HEK293 (cell line): ENCODE measurements at regions not wholly inside any gene's neighbourhood (a gene's known extent, or its start where the extent isn't known, plus 50 kb on each side); places are given as distances from the start of the nearest gene placed in this dataset.

ENCODE experiments used
- CTCF ChIA-PET: fragments of 350-600 bp; formaldehyde crosslinking; extraction: SDS; loops from one replicate; lab custom pipeline; 2021; ENCODE audit warnings: antibody characterized with exemption; lab: Yijun Ruan, JAX
- POLR2A ChIA-PET: fragments of 300-600 bp; formaldehyde crosslinking; extraction: SDS; loops from one replicate; lab custom pipeline; 2020; ENCODE audit warnings: antibody characterized with exemption, inconsistent platforms; lab: Yijun Ruan, JAX
- H3K27ac ChIP-seq: fragments of 200-500 bp; sonication (Bioruptor generic); 2 replicates; pipeline ENCODE4 v1.5.1; 2014; ENCODE audit warnings: low read depth, low read length, control low read depth, inconsistent platforms; ENCODE audit errors: extremely low read depth
- H3K36me3 ChIP-seq, 2 experiments: fragments of 200-500 bp in 1 of 2; sonication (Bioruptor generic) in 1 of 2; 1 replicate in 1 of 2; 2 replicates in 1 of 2; pipeline ENCODE4 v1.5.1; 2014 to 2017; ENCODE audit warnings: inconsistent platforms in 2 of 2, low read length in 2 of 2; ENCODE audit not compliant: control insufficient read depth in 2 of 2, insufficient read depth in 1 of 2
- H3K4me1 ChIP-seq: fragments of 200-500 bp; sonication (Bioruptor generic); 2 replicates; pipeline ENCODE4 v1.5.1; 2014; ENCODE audit warnings: mild to moderate bottlenecking, low read length, inconsistent platforms; ENCODE audit not compliant: control insufficient read depth, insufficient read depth
- H3K4me3 ChIP-seq: 2 replicates; pipeline ENCODE4 v1.5.1; 2011; ENCODE audit warnings: low read depth, mild to moderate bottlenecking, control low read depth, low read length, moderate library complexity
- H3K9me3 ChIP-seq: fragments of 200-500 bp; sonication (Bioruptor generic); 2 replicates; pipeline ENCODE4 v1.5.1; 2014; ENCODE audit warnings: low read depth, low read length, inconsistent platforms; ENCODE audit not compliant: control insufficient read depth, insufficient read depth
- BCL11B ChIP-seq: fragments of 450-650 bp; formaldehyde crosslinking; IDR thresholded peaks from 2 replicates; pipeline ENCODE4 v1.5.1; 2016; ENCODE audit warnings: low read depth, missing biosample characterization, missing genetic modification characterization
- GLIS2 ChIP-seq: fragments of 450-650 bp; formaldehyde crosslinking; IDR thresholded peaks from 2 replicates; pipeline ENCODE4 v1.5.1; 2016; ENCODE audit warnings: missing biosample characterization, missing genetic modification characterization
- ZBTB1 ChIP-seq: fragments of 450-650 bp; formaldehyde crosslinking; IDR thresholded peaks from 2 replicates; pipeline ENCODE4 v1.5.1; 2016; ENCODE audit warnings: missing biosample characterization, missing genetic modification characterization
- ZBTB6 ChIP-seq: fragments of 450-650 bp; formaldehyde crosslinking; IDR thresholded peaks from 2 replicates; pipeline ENCODE4 v1.5.1; 2017; ENCODE audit warnings: missing biosample characterization, missing genetic modification characterization
- ZEB2 ChIP-seq: fragments of 450-650 bp; formaldehyde crosslinking; IDR thresholded peaks from 2 replicates; pipeline ENCODE4 v1.5.1; 2016; ENCODE audit warnings: missing biosample characterization, missing genetic modification characterization
- ZNF121 ChIP-seq: fragments of 450-650 bp; formaldehyde crosslinking; IDR thresholded peaks from 2 replicates; pipeline ENCODE4 v1.5.1; 2016; ENCODE audit warnings: missing biosample characterization, missing genetic modification characterization
- ZNF140 ChIP-seq: fragments of 450-650 bp; formaldehyde crosslinking; IDR thresholded peaks from 2 replicates; pipeline ENCODE4 v1.5.1; 2016; ENCODE audit warnings: missing biosample characterization, missing genetic modification characterization
- ZNF175 ChIP-seq: fragments of 450-650 bp; formaldehyde crosslinking; IDR thresholded peaks from 2 replicates; pipeline ENCODE4 v1.5.1; 2016; ENCODE audit warnings: missing biosample characterization, missing genetic modification characterization
- ZNF2 ChIP-seq: fragments of 450-650 bp; formaldehyde crosslinking; IDR thresholded peaks from 2 replicates; pipeline ENCODE4 v1.5.1; 2016; ENCODE audit warnings: missing biosample characterization, missing genetic modification characterization
- ZNF23 ChIP-seq: fragments of 450-650 bp; formaldehyde crosslinking; IDR thresholded peaks from 2 replicates; pipeline ENCODE4 v1.5.1; 2016; ENCODE audit warnings: missing biosample characterization, missing genetic modification characterization, borderline replicate concordance
- ZNF280D ChIP-seq: fragments of 450-650 bp; formaldehyde crosslinking; IDR thresholded peaks from 2 replicates; pipeline ENCODE4 v1.5.1; 2016; ENCODE audit warnings: missing biosample characterization, missing genetic modification characterization
- ZNF292 ChIP-seq: fragments of 450-650 bp; formaldehyde crosslinking; IDR thresholded peaks from 2 replicates; pipeline ENCODE4 v1.5.1; 2016; ENCODE audit warnings: low read depth, missing biosample characterization, missing genetic modification characterization, borderline replicate concordance
- ZNF324 ChIP-seq: fragments of 450-650 bp; formaldehyde crosslinking; IDR thresholded peaks from 2 replicates; pipeline ENCODE4 v1.5.1; 2016; ENCODE audit warnings: missing biosample characterization, missing genetic modification characterization
- ZNF350 ChIP-seq: fragments of 450-650 bp; formaldehyde crosslinking; IDR thresholded peaks from 2 replicates; pipeline ENCODE4 v1.5.0; 2017; ENCODE audit warnings: missing biosample characterization, mild to moderate bottlenecking, missing genetic modification characterization
- ZNF423 ChIP-seq: fragments of 450-650 bp; formaldehyde crosslinking; IDR thresholded peaks from 2 replicates; pipeline ENCODE4 v1.5.1; 2016; ENCODE audit warnings: missing biosample characterization, missing genetic modification characterization
- ZNF48 ChIP-seq: fragments of 450-650 bp; formaldehyde crosslinking; IDR thresholded peaks from 2 replicates; pipeline ENCODE4 v1.5.1; 2016; ENCODE audit warnings: missing biosample characterization, missing genetic modification characterization
- ZNF518A ChIP-seq: fragments of 450-650 bp; formaldehyde crosslinking; conservative IDR thresholded peaks from 2 replicates; pipeline ENCODE4 v1.5.1; 2016; ENCODE audit warnings: low read depth, missing biosample characterization, missing genetic modification characterization
- ZNF658 ChIP-seq: fragments of 450-650 bp; formaldehyde crosslinking; IDR thresholded peaks from 2 replicates; pipeline ENCODE4; 2016; ENCODE audit warnings: missing biosample characterization, missing genetic modification characterization
- ZNF670 ChIP-seq: fragments of 450-650 bp; formaldehyde crosslinking; IDR thresholded peaks from 2 replicates; pipeline ENCODE4 v1.5.1; 2016; ENCODE audit warnings: missing biosample characterization, missing genetic modification characterization, low read depth
- ZNF830 ChIP-seq: fragments of 450-650 bp; IDR thresholded peaks from 2 replicates; pipeline ENCODE4 v1.5.0; 2018; ENCODE audit warnings: missing biosample characterization, missing genetic modification characterization, low read depth, mild to moderate bottlenecking, moderate library complexity
- TF ChIP-seq, protein P1 (sequence below): fragments of 450-650 bp; formaldehyde crosslinking; conservative IDR thresholded peaks from 2 replicates; pipeline ENCODE4 v1.5.1; 2016; ENCODE audit warnings: low read depth, missing biosample characterization, missing genetic modification characterization

DNA sequence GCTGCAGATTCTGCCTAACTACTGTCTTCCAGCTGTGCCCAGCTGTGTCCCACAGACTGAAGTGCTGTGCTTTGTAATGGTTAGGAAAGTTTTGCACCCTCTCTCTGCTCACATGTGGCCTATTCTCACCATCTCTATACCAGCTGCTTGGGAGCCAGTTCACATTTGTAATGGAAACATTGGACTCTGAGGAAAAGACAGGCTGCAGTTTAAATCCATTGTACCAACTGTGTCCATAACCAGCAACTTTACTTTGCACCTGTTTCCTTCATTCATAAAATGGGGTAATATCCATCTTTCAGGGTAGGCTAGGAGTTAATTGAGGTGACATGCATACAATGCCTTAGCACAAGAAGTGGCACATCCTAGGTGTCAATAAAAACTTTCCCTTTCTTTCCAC is 344.0 kb downstream of the TNS1 start (continued):
- TF ChIP-seq ZEB2 (tag by site-specific recombination) (no peak), ZNF140 (no peak), ZNF280D (tag by site-specific recombination) (no peak), ZNF670 (tag by site-specific recombination) (no peak), ZNF350 (tag by site-specific recombination) (no peak), ZBTB6 (tag by site-specific recombination) (no peak), ZNF423 (tag by site-specific recombination) (no peak)

DNA sequence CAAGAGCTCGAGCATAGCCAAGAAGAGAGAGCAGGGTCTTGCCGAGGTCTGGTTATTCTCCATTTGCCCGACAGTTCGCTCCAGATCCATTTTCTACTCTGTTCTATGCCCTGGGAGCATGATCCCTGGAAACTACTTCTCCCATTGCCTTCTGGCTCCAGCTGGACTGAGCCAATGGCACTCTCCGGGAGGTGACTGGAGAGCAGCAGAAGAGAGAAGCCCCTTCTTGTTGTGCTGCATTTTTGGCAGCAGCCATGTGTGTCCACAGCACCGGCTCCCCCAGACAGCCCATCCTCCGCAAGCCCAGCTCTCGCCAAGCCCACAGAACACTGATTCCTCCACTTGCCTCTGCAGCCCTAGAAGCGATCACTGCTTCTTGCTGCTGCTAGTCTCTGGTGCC is 345.5 kb downstream of the TNS1 start:
- CTCF ChIA-PET: no interaction called here
- Histone ChIP-seq H3K27ac (no peak overlapping the region), H3K4me3 (no peak overlapping the region), H3K36me3 (no peaks in the 10 kb centered on the region), H3K9me3 (no peaks in the 10 kb centered on the region), H3K4me1 (no peaks in the 10 kb centered on the region)
- POLR2A ChIA-PET: no interaction called here
- TF ChIP-seq, protein P1, sequence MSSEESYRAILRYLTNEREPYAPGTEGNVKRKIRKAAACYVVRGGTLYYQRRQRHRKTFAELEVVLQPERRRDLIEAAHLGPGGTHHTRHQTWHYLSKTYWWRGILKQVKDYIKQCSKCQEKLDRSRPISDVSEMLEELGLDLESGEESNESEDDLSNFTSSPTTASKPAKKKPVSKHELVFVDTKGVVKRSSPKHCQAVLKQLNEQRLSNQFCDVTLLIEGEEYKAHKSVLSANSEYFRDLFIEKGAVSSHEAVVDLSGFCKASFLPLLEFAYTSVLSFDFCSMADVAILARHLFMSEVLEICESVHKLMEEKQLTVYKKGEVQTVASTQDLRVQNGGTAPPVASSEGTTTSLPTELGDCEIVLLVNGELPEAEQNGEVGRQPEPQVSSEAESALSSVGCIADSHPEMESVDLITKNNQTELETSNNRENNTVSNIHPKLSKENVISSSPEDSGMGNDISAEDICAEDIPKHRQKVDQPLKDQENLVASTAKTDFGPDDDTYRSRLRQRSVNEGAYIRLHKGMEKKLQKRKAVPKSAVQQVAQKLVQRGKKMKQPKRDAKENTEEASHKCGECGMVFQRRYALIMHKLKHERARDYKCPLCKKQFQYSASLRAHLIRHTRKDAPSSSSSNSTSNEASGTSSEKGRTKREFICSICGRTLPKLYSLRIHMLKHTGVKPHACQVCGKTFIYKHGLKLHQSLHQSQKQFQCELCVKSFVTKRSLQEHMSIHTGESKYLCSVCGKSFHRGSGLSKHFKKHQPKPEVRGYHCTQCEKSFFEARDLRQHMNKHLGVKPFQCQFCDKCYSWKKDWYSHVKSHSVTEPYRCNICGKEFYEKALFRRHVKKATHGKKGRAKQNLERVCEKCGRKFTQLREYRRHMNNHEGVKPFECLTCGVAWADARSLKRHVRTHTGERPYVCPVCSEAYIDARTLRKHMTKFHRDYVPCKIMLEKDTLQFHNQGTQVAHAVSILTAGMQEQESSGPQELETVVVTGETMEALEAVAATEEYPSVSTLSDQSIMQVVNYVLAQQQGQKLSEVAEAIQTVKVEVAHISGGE (tag by site-specific recombination): no peak
- TF ChIP-seq ZBTB1 (tag by site-specific recombination) (no peak), ZNF23 (tag by site-specific recombination) (no peak), ZNF2 (tag by site-specific recombination) (no peak), ZNF324 (tag by site-specific recombination) (no peak), BCL11B (tag by site-specific recombination) (no peak), ZNF518A (tag by site-specific recombination) (no peak), ZNF658 (tag by site-specific recombination) (no peak), ZNF830 (tag by site-specific recombination) (no peak), ZNF175 (tag by site-specific recombination) (no peak), GLIS2 (tag by site-specific recombination) (no peak), ZNF48 (tag by site-specific recombination) (no peak), ZNF292 (tag by site-specific recombination) (no peak), ZNF121 (tag by site-specific recombination) (no peak)
